ENCODE measurements at regions not wholly inside any gene's neighbourhood (a gene's known extent, or its start where the extent isn't known, plus 50 kb on each side); places are given as distances from the start of the nearest gene placed in this dataset.

GRCh38 chr5:171593976-171594375 lies 174.5 kb downstream of the FGF18 start (continued):
- TF ChIP-seq ZNF274 (IDR thresholded peaks at IDR 0.05; ENCODE audit: borderline replicate concordance, extremely low read depth, low read length) (no peak), POLR2A (IDR thresholded peaks at IDR 0.05; ENCODE audit: control extremely low read depth in 1 of 2, low read depth in 2 of 2, low read length in 2 of 2) (no peak)

Measured in H1 (cell line).